BLaER1 (cell line): ENCODE measurements at regions not wholly inside any gene's neighbourhood (a gene's known extent, or its start where the extent isn't known, plus 50 kb on each side); places are given as distances from the start of the nearest gene placed in this dataset.

ENCODE experiments used
- H3K27ac ChIP-seq: shearing (Covaris generic); formaldehyde crosslinking; 2 replicates; pipeline ENCODE4 v1.8.1; 2022
- H3K27me3 ChIP-seq: shearing (Covaris generic); formaldehyde crosslinking; 2 replicates; pipeline ENCODE4 v1.8.1; 2022
- H3K36me3 ChIP-seq: shearing (Covaris generic); formaldehyde crosslinking; 2 replicates; pipeline ENCODE4 v1.8.1; 2022
- H3K4me1 ChIP-seq: shearing (Covaris generic); formaldehyde crosslinking; 2 replicates; pipeline ENCODE4 v1.8.1; 2022
- H3K4me2 ChIP-seq: shearing (Covaris generic); formaldehyde crosslinking; 2 replicates; pipeline ENCODE4 v1.8.1; 2022
- H3K4me3 ChIP-seq: shearing (Covaris generic); formaldehyde crosslinking; 2 replicates; pipeline ENCODE4 v1.8.1; 2022
- H3K9ac ChIP-seq: shearing (Covaris generic); formaldehyde crosslinking; 2 replicates; pipeline ENCODE4 v1.8.1; 2022
- H3K9me3 ChIP-seq: shearing (Covaris generic); formaldehyde crosslinking; 2 replicates; pipeline ENCODE4 v1.8.1; 2022
- H4K20me1 ChIP-seq: shearing (Covaris generic); formaldehyde crosslinking; 2 replicates; pipeline ENCODE4 v1.8.1; 2022
- Cebpa-rat ChIP-seq: shearing (Covaris generic); IDR thresholded peaks from 2 replicates; pipeline ENCODE4 v1.8.1; 2022

GRCh38 chr21:14737284-14737691, 191.2 kb upstream of the SAMSN1 start:
- no peak overlapping the region for H3K4me2 ChIP-seq
- no peak for TF ChIP-seq Cebpa-rat
- no peak overlapping the region for H3K27ac ChIP-seq

DNA sequence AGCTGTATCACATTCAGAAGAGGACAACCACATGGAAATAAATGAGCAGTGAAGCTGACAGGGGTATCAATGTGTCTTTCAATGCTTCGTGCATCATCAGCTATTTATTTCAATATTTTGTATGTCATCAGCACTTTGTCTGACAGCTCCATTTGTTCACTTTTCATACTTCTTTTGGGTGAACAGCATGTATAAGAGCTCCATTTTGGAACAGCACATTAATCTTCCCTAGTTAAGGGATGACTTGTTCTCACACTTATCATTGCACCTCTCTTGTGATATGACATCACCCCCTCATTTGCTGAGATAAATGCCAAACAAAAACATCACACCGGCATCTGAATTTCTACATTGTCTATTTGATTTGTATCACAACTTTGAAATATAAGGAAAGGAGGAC, 190.6 kb upstream of the SAMSN1 start:
- no peak overlapping the region for H3K27ac ChIP-seq
- TF ChIP-seq Cebpa-rat, result no peak
- no peaks in the 10 kb centered on the region for H3K4me1 ChIP-seq
- no peaks in the 10 kb centered on the region for H3K36me3 ChIP-seq
- no peaks in the 10 kb centered on the region for H3K9me3 ChIP-seq
- no peak overlapping the region for H3K4me2 ChIP-seq
- H3K4me3 ChIP-seq, result no peak overlapping the region
- H3K27me3 ChIP-seq, result no peaks in the 10 kb centered on the region
- no peaks in the 10 kb centered on the region for H4K20me1 ChIP-seq
- H3K9ac ChIP-seq, result no peak overlapping the region

More at GRCh38 chr21:14737284-14737691, 191.2 kb upstream of the SAMSN1 start:
- H3K27me3 ChIP-seq, result no peaks in the 10 kb centered on the region
- H3K9ac ChIP-seq, result no peak overlapping the region
- no peaks in the 10 kb centered on the region for H3K4me1 ChIP-seq
- no peaks in the 10 kb centered on the region for H3K36me3 ChIP-seq
- no peak overlapping the region for H3K4me3 ChIP-seq
- no peaks in the 10 kb centered on the region for H4K20me1 ChIP-seq
- H3K9me3 ChIP-seq, result no peaks in the 10 kb centered on the region

DNA sequence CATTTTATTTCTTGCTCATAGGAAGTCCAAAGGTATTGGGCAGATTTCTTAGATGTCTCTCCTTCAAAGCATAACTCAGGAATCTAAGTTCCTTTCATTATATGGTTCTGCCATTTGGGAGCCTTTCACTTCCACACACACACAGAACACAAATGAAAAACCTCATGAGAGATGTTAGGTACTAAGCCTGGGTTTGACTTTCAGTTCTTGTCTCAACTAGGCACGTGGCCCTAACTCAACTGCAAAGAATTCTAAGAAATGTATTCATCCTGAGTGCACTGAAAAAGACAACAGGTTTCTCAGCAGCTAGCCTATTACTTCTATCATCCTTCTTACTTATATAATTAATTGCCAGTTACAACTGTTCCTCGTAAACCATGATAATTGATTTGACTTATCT, 190.0 kb upstream of the SAMSN1 start:
- no peak overlapping the region for H3K27ac ChIP-seq
- no peak overlapping the region for H3K4me2 ChIP-seq
- no peaks in the 10 kb centered on the region for H3K27me3 ChIP-seq
- H4K20me1 ChIP-seq, result no peaks in the 10 kb centered on the region
- no peak overlapping the region for H3K9ac ChIP-seq
- no peaks in the 10 kb centered on the region for H3K9me3 ChIP-seq
- TF ChIP-seq Cebpa-rat, result no peak
- H3K4me1 ChIP-seq, result no peaks in the 10 kb centered on the region
- no peaks in the 10 kb centered on the region for H3K36me3 ChIP-seq
- H3K4me3 ChIP-seq, result no peak overlapping the region

DNA sequence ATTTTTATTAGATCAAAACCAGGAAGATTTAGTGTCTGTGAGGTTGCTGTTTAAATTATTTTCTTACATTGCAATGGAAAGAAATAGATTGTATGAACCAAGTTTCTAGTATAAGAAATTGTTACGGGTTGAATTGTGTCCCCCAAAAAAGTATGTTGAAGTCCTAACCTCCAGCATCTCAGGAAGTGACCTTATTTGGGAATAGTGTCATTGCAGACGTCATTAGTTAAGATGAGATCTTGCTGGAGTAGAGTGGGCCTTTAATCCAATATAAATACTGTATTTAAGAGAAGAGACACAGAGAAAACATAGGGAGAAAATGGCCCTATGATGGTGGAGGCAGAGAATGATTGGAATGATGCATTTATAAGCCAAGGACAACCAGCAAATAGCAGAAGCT, 188.7 kb upstream of the SAMSN1 start:
- Histone ChIP-seq H3K9ac (no peak overlapping the region), H3K4me3 (no peak overlapping the region), H3K27ac (no peak overlapping the region), H3K9me3 (no peaks in the 10 kb centered on the region), H3K4me2 (no peak overlapping the region), H3K4me1 (no peaks in the 10 kb centered on the region), H3K27me3 (no peaks in the 10 kb centered on the region), H3K36me3 (no peaks in the 10 kb centered on the region), H4K20me1 (no peaks in the 10 kb centered on the region)
- TF ChIP-seq Cebpa-rat, result no peak

DNA sequence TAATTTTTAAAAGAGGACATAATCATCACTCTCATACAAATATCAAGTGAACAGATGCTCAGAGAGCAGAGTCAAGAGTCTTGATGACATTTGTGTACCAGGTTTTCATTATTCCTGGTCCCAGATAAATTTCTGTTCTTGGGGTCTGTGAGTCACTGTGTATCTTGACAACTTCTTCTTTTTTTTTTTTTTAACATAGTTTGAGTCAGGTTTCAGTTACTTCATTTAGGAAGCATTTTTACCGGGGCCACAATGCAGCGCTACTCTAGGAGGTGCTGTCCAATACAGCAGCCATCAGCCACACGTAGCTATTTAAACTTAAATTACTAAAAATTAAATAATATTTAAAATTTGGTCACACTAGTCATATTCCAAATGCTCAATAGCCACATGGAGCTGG, 188.1 kb upstream of the SAMSN1 start:
- no peak for TF ChIP-seq Cebpa-rat
- Histone ChIP-seq H3K9me3 (no peaks in the 10 kb centered on the region), H3K27me3 (no peaks in the 10 kb centered on the region), H3K4me3 (no peak overlapping the region), H3K9ac (no peak overlapping the region), H3K36me3 (no peaks in the 10 kb centered on the region), H3K4me1 (no peaks in the 10 kb centered on the region), H3K27ac (no peak overlapping the region), H3K4me2 (no peak overlapping the region), H4K20me1 (no peaks in the 10 kb centered on the region)

DNA sequence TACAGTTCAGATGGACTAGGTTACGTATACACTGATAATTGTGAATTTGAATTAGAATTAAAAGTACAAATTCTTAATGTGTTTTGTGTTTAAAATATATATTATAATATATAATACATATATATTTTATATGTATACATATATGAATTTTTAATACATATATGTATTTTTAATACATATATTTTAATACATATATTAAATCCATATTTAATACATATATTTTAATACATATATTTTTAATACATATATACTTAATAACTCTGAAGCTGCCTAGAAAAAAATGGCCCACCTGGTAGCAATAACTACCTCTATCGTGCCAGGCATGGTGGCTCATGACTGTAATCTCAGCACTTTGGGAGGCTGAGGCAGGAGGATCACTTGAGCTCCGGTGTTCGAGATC, 179.1 kb upstream of the SAMSN1 start:
- Histone ChIP-seq H3K9me3 (no peaks in the 10 kb centered on the region), H3K27me3 (no peaks in the 10 kb centered on the region), H4K20me1 (no peaks in the 10 kb centered on the region), H3K27ac (no peak overlapping the region), H3K9ac (no peak overlapping the region), H3K36me3 (no peaks in the 10 kb centered on the region), H3K4me1 (no peaks in the 10 kb centered on the region), H3K4me2 (no peak overlapping the region), H3K4me3 (no peak overlapping the region)
- TF ChIP-seq Cebpa-rat, result no peak

DNA sequence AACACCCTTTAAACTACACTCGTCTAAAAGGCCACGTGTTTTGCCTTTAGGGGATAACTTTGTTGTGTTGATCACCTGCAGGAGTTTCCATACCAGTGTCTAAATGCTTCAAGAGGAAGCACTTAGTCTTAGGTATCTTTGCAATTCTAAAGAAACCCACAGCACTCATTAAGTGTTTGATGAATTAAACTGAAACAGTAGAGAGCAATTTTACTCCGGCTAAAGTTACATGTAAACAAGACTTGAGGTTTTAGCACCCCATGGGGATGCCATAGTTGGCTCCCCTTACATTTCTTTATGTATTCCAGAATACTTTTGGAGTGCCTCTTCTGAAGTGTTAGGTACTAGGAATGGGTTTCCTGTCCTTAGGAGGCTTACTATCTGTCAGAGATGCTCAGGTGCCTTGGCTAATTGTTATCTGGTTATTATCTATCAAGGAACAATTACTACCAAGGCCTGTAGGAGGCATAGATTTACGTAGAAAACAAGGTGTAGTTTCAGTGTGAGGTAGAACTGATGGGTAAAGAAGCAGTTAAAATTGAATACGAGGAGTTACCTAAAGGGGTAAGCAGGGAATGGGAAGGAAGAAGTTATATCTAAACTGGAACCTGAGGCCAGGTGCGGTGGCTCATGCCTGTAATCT, 176.8 kb upstream of the SAMSN1 start:
- no peak for TF ChIP-seq Cebpa-rat
- no peak overlapping the region for H3K9ac ChIP-seq
- no peaks in the 10 kb centered on the region for H3K36me3 ChIP-seq

GRCh38 chr21:14720237-14720636, 174.1 kb upstream of the SAMSN1 start:
- no peaks in the 10 kb centered on the region for H3K27me3 ChIP-seq
- H3K4me1 ChIP-seq, result no peaks in the 10 kb centered on the region
- no peak overlapping the region for H3K27ac ChIP-seq
- no peak for TF ChIP-seq Cebpa-rat
- no peak overlapping the region for H3K4me3 ChIP-seq
- no peaks in the 10 kb centered on the region for H4K20me1 ChIP-seq
- H3K9me3 ChIP-seq, result no peaks in the 10 kb centered on the region
- H3K4me2 ChIP-seq, result no peak overlapping the region
- no peaks in the 10 kb centered on the region for H3K36me3 ChIP-seq
- no peak overlapping the region for H3K9ac ChIP-seq

More for the DNA sequence above, 176.8 kb upstream of the SAMSN1 start:
- Histone ChIP-seq H3K4me2 (no peak overlapping the region), H4K20me1 (no peaks in the 10 kb centered on the region), H3K4me1 (no peaks in the 10 kb centered on the region), H3K9me3 (no peaks in the 10 kb centered on the region), H3K4me3 (no peak overlapping the region), H3K27ac (no peak overlapping the region), H3K27me3 (no peaks in the 10 kb centered on the region)

- Histone ChIP-seq H3K4me1 (no peaks in the 10 kb centered on the region), H4K20me1 (no peaks in the 10 kb centered on the region), H3K36me3 (no peaks in the 10 kb centered on the region), H3K4me3 (no peak overlapping the region), H3K9ac (no peak overlapping the region), H3K27ac (no peak overlapping the region), H3K27me3 (no peaks in the 10 kb centered on the region), H3K4me2 (no peak overlapping the region), H3K9me3 (no peaks in the 10 kb centered on the region)
- no peak for TF ChIP-seq Cebpa-rat
Observed at GRCh38 chr21:14718951-14719350, 172.8 kb upstream of the SAMSN1 start.

DNA sequence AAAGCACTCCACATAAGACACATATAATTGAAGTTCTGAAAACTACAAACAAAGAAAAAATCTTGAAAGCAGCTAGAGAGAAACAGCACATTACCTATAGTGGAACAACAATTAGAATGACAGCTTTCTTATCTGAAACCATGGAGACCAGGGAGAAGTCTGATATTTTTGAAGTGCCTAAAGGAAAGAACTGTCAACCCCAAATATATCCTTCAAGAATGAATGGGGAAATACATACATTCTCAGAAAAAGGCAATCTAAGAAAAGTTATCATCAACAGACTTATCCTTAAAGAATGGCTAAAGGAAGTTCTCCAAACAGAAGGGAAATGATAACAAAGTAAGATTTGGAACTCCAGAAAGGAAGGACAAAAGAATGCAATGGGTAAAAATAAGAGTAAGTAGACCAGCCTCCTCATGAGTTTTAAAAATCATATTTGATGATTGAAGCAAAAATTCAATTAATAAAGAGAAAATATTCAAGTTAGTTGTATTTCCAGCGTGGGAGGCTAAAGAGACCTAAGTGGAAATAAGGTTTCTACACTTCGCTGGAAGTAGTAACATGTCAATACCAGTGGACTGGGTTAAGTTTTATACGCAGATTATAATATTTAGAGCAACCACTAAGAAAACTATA, 170.8 kb upstream of the SAMSN1 start:
- no peaks in the 10 kb centered on the region for H3K36me3 ChIP-seq
- no peaks in the 10 kb centered on the region for H3K9me3 ChIP-seq
- 0 out of 2 replicates have a peak, but pooled peaks cover 4% of the 10 kb centered on the region for H3K4me1 ChIP-seq
- no peaks in the 10 kb centered on the region for H4K20me1 ChIP-seq
- no peak overlapping the region for H3K4me2 ChIP-seq
- H3K4me3 ChIP-seq, result no peak overlapping the region
- H3K9ac ChIP-seq, result no peak overlapping the region
- TF ChIP-seq Cebpa-rat, result no peak
- H3K27ac ChIP-seq, result no peak overlapping the region
- H3K27me3 ChIP-seq, result no peaks in the 10 kb centered on the region
